HG02642 (cell line): ENCODE measurements at regions not wholly inside any gene's neighbourhood (a gene's known extent, or its start where the extent isn't known, plus 50 kb on each side); places are given as distances from the start of the nearest gene placed in this dataset.
"Not testable (repeated sequence)": the region's sequence is repeated elsewhere in the genome, so short reads cannot be mapped to it uniquely, and the experiment has no call there.

ENCODE experiments used
- ATAC-seq: cut with Tn5 transposase; IDR thresholded peaks from one replicate; pipeline ENCODE4 v1.9.1; 2021; ENCODE audit warnings: mild to moderate bottlenecking; ENCODE audit not compliant: unreplicated experiment, poor library complexity

- ATAC-seq: no peak
Observed at GRCh38 chrX:21194526-21194925, 179.7 kb upstream of the CNKSR2 start.

- no peak for ATAC-seq
Observed at GRCh38 chrX:21207080-21207479, 167.1 kb upstream of the CNKSR2 start.

- not testable (repeated sequence) for ATAC-seq
Observed at GRCh38 chrX:21219208-21219607, 155.0 kb upstream of the CNKSR2 start.

GRCh38 chrX:21225643-21226042 lies 148.6 kb upstream of the CNKSR2 start:
- ATAC-seq: no peak

- not testable (repeated sequence) for ATAC-seq
Observed at GRCh38 chrX:21228974-21229373, 145.2 kb upstream of the CNKSR2 start.

- peak; percentile 77 for ATAC-seq
Observed at GRCh38 chrX:21255032-21255618, 119.1 kb upstream of the CNKSR2 start.

GRCh38 chrX:21266949-21267348 lies 107.3 kb upstream of the CNKSR2 start:
- no peak for ATAC-seq

GRCh38 chrX:21276736-21277433 lies 97.3 kb upstream of the CNKSR2 start:
- ATAC-seq: no peak

- no peak for ATAC-seq
Observed at GRCh38 chrX:21289232-21289631, 85.0 kb upstream of the CNKSR2 start.

- no peak for ATAC-seq
Observed at GRCh38 chrX:21295246-21295820, 78.9 kb upstream of the CNKSR2 start.

GRCh38 chrX:21305799-21306336 lies 68.3 kb upstream of the CNKSR2 start:
- ATAC-seq: no peak

GRCh38 chrX:21319323-21319722 lies 54.9 kb upstream of the CNKSR2 start:
- no peak for ATAC-seq
